GM23248 (cell line): ENCODE measurements at regions not wholly inside any gene's neighbourhood (a gene's known extent, or its start where the extent isn't known, plus 50 kb on each side); places are given as distances from the start of the nearest gene placed in this dataset.
A peak's percentile ranks its signal among the peaks of the same experiment; 100 is the strongest.

Experiments
- DNase-seq: peaks from one replicate; pipeline ENCODE4 v3.0.0-alpha.2; 2015
- H2AFZ ChIP-seq: fragments of 200-600 bp; sonication (generic); 2 replicates; pipeline ENCODE4 v1.6.1; 2016; ENCODE audit warnings: antibody characterized with exemption
- H3F3A ChIP-seq: fragments of 200-600 bp; sonication (generic); 2 replicates; pipeline ENCODE4 v1.6.1; 2016; ENCODE audit warnings: mild to moderate bottlenecking, antibody characterized with exemption, mixed run types; ENCODE audit not compliant: insufficient read depth
- H3K27ac ChIP-seq: fragments of 200-600 bp; sonication (generic); 2 replicates; pipeline ENCODE4 v1.5.1; 2016; ENCODE audit warnings: mild to moderate bottlenecking
- H3K27me3 ChIP-seq: fragments of 200-600 bp; sonication (generic); replicated peaks from 2 replicates; pipeline ENCODE4 v1.6.1; 2016; ENCODE audit warnings: mild to moderate bottlenecking; ENCODE audit not compliant: insufficient read depth
- H3K36me3 ChIP-seq: fragments of 200-600 bp; sonication (generic); 2 replicates; pipeline ENCODE4 v1.6.1; 2016; ENCODE audit warnings: low read depth, mild to moderate bottlenecking
- H3K4me1 ChIP-seq: fragments of 200-600 bp; sonication (generic); 2 replicates; pipeline ENCODE4 v1.6.1; 2016; ENCODE audit warnings: mild to moderate bottlenecking; ENCODE audit not compliant: insufficient read depth
- H3K4me2 ChIP-seq: fragments of 200-600 bp; sonication (generic); one replicate; pipeline ENCODE4 v1.6.1; 2016; ENCODE audit warnings: mild to moderate bottlenecking; ENCODE audit not compliant: unreplicated experiment
- H3K4me3 ChIP-seq: fragments of 200-600 bp; sonication (generic); 2 replicates; pipeline ENCODE4 v1.5.1; 2016; ENCODE audit warnings: mild to moderate bottlenecking
- H3K79me2 ChIP-seq: fragments of 200-600 bp; sonication (generic); 2 replicates; pipeline ENCODE4 v1.6.1; 2016; ENCODE audit warnings: mild to moderate bottlenecking; ENCODE audit not compliant: insufficient read depth
- H3K9ac ChIP-seq: fragments of 200-600 bp; sonication (generic); 2 replicates; pipeline ENCODE4 v1.6.1; 2016; ENCODE audit warnings: mild to moderate bottlenecking
- H3K9me2 ChIP-seq: fragments of 200-600 bp; sonication (generic); 2 replicates; pipeline ENCODE4 v1.6.1; 2016; ENCODE audit warnings: mixed run types, mild to moderate bottlenecking, moderate library complexity; ENCODE audit not compliant: insufficient read depth
- H3K9me3 ChIP-seq: fragments of 200-600 bp; sonication (generic); one replicate; pipeline ENCODE4 v1.6.1; 2017; ENCODE audit warnings: low read depth
- H4K20me1 ChIP-seq: fragments of 200-600 bp; sonication (generic); 2 replicates; pipeline ENCODE4 v1.6.0; 2016; ENCODE audit not compliant: insufficient read depth
- EZH2 ChIP-seq: fragments of 200-600 bp; sonication (generic); IDR thresholded peaks from 2 replicates; pipeline ENCODE4 v1.6.1; 2018; ENCODE audit warnings: antibody characterized with exemption, mild to moderate bottlenecking; ENCODE audit not compliant: insufficient read depth, poor library complexity, severe bottlenecking
- EZH2phosphoT487 ChIP-seq: fragments of 200-600 bp; sonication (generic); IDR thresholded peaks from 2 replicates; pipeline ENCODE4 v1.6.1; 2018; ENCODE audit warnings: antibody characterized with exemption, moderate library complexity, mild to moderate bottlenecking, low read depth; ENCODE audit not compliant: insufficient read depth
- WGBS, 2 experiments: methylation state at CpG; one replicate each; pipeline ENCODE4 v1.1.6; 2015 to 2017; ENCODE audit warnings: low lambda C conversion rate in 2 of 2, low coverage in 1 of 2; ENCODE audit errors: missing lambda C conversion rate in 2 of 2; 5-methylcytosine and 5-hydroxymethylcytosine counted together
- in situ Hi-C: fragments of 300-500 bp; cut with MboI; formaldehyde crosslinking; loops from 2 replicates; pipeline ENCODE4 v1.15.0; 2020

- DNase-seq, result peak; percentile 89
- Histone ChIP-seq H3K27me3 (no peaks in the 10 kb centered on the region), H3F3A (peaks cover 13% of the 10 kb centered on the region), H3K9me2 (no peaks in the 10 kb centered on the region), H3K36me3 (no peaks in the 10 kb centered on the region), H3K4me2 (no peak overlapping the region), H3K9ac (no peak overlapping the region), H3K27ac (0 out of 2 replicates have a peak overlapping the region, but pooled peaks have one; percentile 13), H3K4me3 (no peak overlapping the region), H3K79me2 (no peaks in the 10 kb centered on the region), H3K9me3 (no peaks in the 10 kb centered on the region), H3K4me1 (peaks cover 24% of the 10 kb centered on the region), H2AFZ (peak overlapping the region; percentile 17; the same call in 1 of the 2 replicates), H4K20me1 (no peaks in the 10 kb centered on the region)
- in situ Hi-C loops, result loop anchor here (5.0 kb wide), 2 partner anchors 188 to 1212 kb away; no protein-coding TSS in a partner anchor
- no peak for TF ChIP-seq EZH2phosphoT487
- TF ChIP-seq EZH2, result no peak
- 10 to 16% methylated on average over 3 of the region's 3 CpGs for whole genome bisulfite sequencing, 2 experiments
Observed at GRCh38 chr3:188954590-188955208, 217.1 kb upstream of the TPRG1 start.

- H3K27ac ChIP-seq, result no peak overlapping the region
- H3K27me3 ChIP-seq, result no peaks in the 10 kb centered on the region
- in situ Hi-C loops, result loop anchor here (5.0 kb wide), 1 partner anchor 186 kb away; no protein-coding TSS in a partner anchor
- H3K9me2 ChIP-seq, result no peaks in the 10 kb centered on the region
- no peak overlapping the region for H2AFZ ChIP-seq
- no peaks in the 10 kb centered on the region for H3K9me3 ChIP-seq
- no peak for TF ChIP-seq EZH2phosphoT487
- TF ChIP-seq EZH2, result no peak
- H4K20me1 ChIP-seq, result no peaks in the 10 kb centered on the region
- no peak overlapping the region for H3K9ac ChIP-seq
- H3K36me3 ChIP-seq, result no peaks in the 10 kb centered on the region
- no peak for DNase-seq
- H3K4me3 ChIP-seq, result no peak overlapping the region
- WGBS, 2 experiments, result 62 to 68% methylated on average over 4 of the region's 4 CpGs
- no peaks in the 10 kb centered on the region for H3K79me2 ChIP-seq
- H3F3A ChIP-seq, result 0 out of 2 replicates have a peak, but pooled peaks cover 3% of the 10 kb centered on the region
- H3K4me2 ChIP-seq, result no peak overlapping the region
- H3K4me1 ChIP-seq, result peaks cover 15% of the 10 kb centered on the region
Observed at GRCh38 chr3:188955919-188956318, 215.9 kb upstream of the TPRG1 start.

GRCh38 chr3:188956839-188957489 lies 214.8 kb upstream of the TPRG1 start:
- H3K4me2 ChIP-seq, result no peak overlapping the region
- 0 out of 2 replicates have a peak, but pooled peaks cover 3% of the 10 kb centered on the region for H3F3A ChIP-seq
- no peaks in the 10 kb centered on the region for H3K9me3 ChIP-seq
- H3K9me2 ChIP-seq, result no peaks in the 10 kb centered on the region
- no peaks in the 10 kb centered on the region for H3K27me3 ChIP-seq
- H4K20me1 ChIP-seq, result no peaks in the 10 kb centered on the region
- H3K27ac ChIP-seq, result no peak overlapping the region
- TF ChIP-seq EZH2 (no peak), EZH2phosphoT487 (no peak)
- in situ Hi-C loops, result loop anchor here (5.0 kb wide), 1 partner anchor 185 kb away; no protein-coding TSS in a partner anchor
- no peaks in the 10 kb centered on the region for H3K79me2 ChIP-seq
- H3K36me3 ChIP-seq, result no peaks in the 10 kb centered on the region
- no peak overlapping the region for H3K4me3 ChIP-seq
- peak; percentile 82 for DNase-seq
- no peak overlapping the region for H2AFZ ChIP-seq
- H3K4me1 ChIP-seq, result peaks cover 10% of the 10 kb centered on the region; the same call in 1 of the 2 replicates
- 32 to 35% methylated on average over 8 of the region's 8 CpGs for WGBS, 2 experiments
- H3K9ac ChIP-seq, result no peak overlapping the region

GRCh38 chr3:188959013-188959412 lies 212.8 kb upstream of the TPRG1 start:
- Histone ChIP-seq H3K4me2 (no peak overlapping the region), H4K20me1 (no peaks in the 10 kb centered on the region), H3K27ac (no peak overlapping the region), H2AFZ (no peak overlapping the region), H3K9me2 (no peaks in the 10 kb centered on the region), H3K4me1 (peaks cover 8% of the 10 kb centered on the region; the same call in 1 of the 2 replicates), H3F3A (no peaks in the 10 kb centered on the region), H3K36me3 (no peaks in the 10 kb centered on the region), H3K9me3 (no peaks in the 10 kb centered on the region), H3K4me3 (no peak overlapping the region), H3K79me2 (no peaks in the 10 kb centered on the region), H3K27me3 (no peaks in the 10 kb centered on the region), H3K9ac (no peak overlapping the region)
- in situ Hi-C loops, result loop anchor here (5.0 kb wide), 1 partner anchor 183 kb away; no protein-coding TSS in a partner anchor
- no peak for DNase-seq
- 97 to 100% methylated on average over 1 of the region's 1 CpG for WGBS, 2 experiments
- TF ChIP-seq EZH2phosphoT487 (no peak), EZH2 (no peak)
